Thyroid gland (tissue), 4 donors: ENCODE measurements at regions not wholly inside any gene's neighbourhood (a gene's known extent, or its start where the extent isn't known, plus 50 kb on each side); places are given as distances from the start of the nearest gene placed in this dataset.

Experiments used
- DNase-seq, 2 donors: peaks; one replicate each; pipeline ENCODE4 v3.0.0-alpha.2; 2019
- H3K27ac ChIP-seq, 3 donors: fragments of 200-600 bp; sonication (generic); 1 replicate in 2 of 3; 2 replicates in 1 of 3; pipeline ENCODE4 v1.5.1; 2016 to 2019; ENCODE audit warnings: mild to moderate bottlenecking in 1 of 3, moderate library complexity in 1 of 3
- H3K27me3 ChIP-seq: fragments of 200-600 bp; sonication (generic); one replicate; pipeline ENCODE4 v1.5.1; 2019
- H3K36me3 ChIP-seq, 2 donors: fragments of 200-600 bp; sonication (generic); one replicate each; pipeline ENCODE4 v1.5.1; 2016 to 2019
- H3K4me1 ChIP-seq, 2 donors: fragments of 200-600 bp; sonication (generic); one replicate each; pipeline ENCODE4 v1.5.1; 2017 to 2019
- H3K4me3 ChIP-seq, 3 donors: fragments of 200-600 bp; sonication (generic); replicated peaks in 1 of 3; 1 replicate in 2 of 3; 2 replicates in 1 of 3; pipeline ENCODE4 v1.5.1; 2016; ENCODE audit warnings: mild to moderate bottlenecking in 1 of 3
- H3K9me3 ChIP-seq: fragments of 200-600 bp; sonication (generic); one replicate; pipeline ENCODE4 v1.5.1; 2017
- POLR2A ChIP-seq, 2 donors: fragments of 450-650 bp; IDR thresholded peaks; one replicate each; pipeline ENCODE4 v1.6.1; 2017; ENCODE audit warnings: antibody characterized with exemption in 2 of 2, mild to moderate bottlenecking in 2 of 2, moderate library complexity in 1 of 2
- WGBS, 2 donors: methylation state at CpG; one replicate each; pipeline ENCODE4 v1.1.5; 2017; 5-methylcytosine and 5-hydroxymethylcytosine counted together
- intact Hi-C: fragments of 100-400 bp; cut with DNase I; formaldehyde crosslinking; loops from one replicate; pipeline ENCODE4 v1.15.1; 2023
- TF ChIP-seq, protein P1 (sequence below), 6 experiments: fragments of 200-600 bp in 3 of 6; fragments of 450-650 bp in 3 of 6; sonication (generic) in 3 of 6; IDR thresholded peaks; one replicate each; pipeline ENCODE4 v1.5.1; 2016 to 2019; ENCODE audit warnings: antibody characterized with exemption in 6 of 6, mild to moderate bottlenecking in 2 of 6, inconsistent platforms in 1 of 6, moderate library complexity in 1 of 6

DNA sequence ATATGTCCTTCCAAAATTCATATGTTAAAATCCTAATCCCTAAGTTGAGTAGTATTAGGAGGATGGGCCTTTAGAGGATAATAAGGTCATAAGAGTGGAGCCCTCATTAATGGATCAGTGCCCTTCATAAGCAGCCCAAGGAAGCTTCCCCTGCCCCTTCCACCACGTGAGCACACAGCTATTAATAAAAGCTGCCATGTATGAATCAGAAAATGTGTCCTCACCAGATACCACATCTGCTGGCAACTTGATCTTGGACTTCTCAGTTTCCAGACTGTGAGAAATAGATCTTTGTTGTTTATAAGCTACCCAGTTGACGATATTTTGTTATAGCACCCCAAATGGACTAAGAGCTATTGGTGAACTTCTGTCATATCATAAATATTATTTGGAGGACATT is 207.7 kb upstream of the HDDC2 start:
- no peak for DNase-seq
- intact Hi-C loops: no loop called here
- Histone ChIP-seq H3K4me3 (no peak overlapping the region), H3K36me3 (no peaks in the 10 kb centered on the region), H3K27me3 (no peaks in the 10 kb centered on the region), H3K27ac (no peak overlapping the region), H3K4me1 (peaks cover 3 to 7% of the 10 kb centered on the region in 2 donors), H3K9me3 (no peaks in the 10 kb centered on the region)
- TF ChIP-seq, protein P1, sequence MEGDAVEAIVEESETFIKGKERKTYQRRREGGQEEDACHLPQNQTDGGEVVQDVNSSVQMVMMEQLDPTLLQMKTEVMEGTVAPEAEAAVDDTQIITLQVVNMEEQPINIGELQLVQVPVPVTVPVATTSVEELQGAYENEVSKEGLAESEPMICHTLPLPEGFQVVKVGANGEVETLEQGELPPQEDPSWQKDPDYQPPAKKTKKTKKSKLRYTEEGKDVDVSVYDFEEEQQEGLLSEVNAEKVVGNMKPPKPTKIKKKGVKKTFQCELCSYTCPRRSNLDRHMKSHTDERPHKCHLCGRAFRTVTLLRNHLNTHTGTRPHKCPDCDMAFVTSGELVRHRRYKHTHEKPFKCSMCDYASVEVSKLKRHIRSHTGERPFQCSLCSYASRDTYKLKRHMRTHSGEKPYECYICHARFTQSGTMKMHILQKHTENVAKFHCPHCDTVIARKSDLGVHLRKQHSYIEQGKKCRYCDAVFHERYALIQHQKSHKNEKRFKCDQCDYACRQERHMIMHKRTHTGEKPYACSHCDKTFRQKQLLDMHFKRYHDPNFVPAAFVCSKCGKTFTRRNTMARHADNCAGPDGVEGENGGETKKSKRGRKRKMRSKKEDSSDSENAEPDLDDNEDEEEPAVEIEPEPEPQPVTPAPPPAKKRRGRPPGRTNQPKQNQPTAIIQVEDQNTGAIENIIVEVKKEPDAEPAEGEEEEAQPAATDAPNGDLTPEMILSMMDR (IDR thresholded peaks at IDR 0.05): no peak
- TF ChIP-seq POLR2A (IDR thresholded peaks at IDR 0.05): no peak
- WGBS, 2 donors: 91 to 94% methylated on average over 2 of the region's 2 CpGs

DNA sequence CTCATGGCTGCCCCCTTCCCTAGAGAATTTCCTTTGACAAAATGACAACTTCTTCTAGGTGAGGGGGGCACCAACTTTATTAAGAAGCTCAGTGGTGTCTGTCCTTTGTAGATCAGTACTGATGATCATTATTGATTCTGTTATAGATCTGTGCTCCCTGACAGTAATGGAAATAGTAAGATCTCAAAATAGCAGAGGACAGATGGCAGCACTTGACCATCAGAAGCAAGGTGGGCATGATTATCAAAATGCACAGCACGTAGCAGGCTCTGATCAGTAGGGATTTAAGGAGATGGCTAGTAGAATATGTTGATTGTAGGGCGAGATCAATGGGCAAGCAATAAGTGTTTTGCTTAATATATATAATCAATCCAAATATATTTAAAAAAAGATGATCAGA is 208.6 kb upstream of the HDDC2 start:
- DNase-seq: no peak
- H3K9me3 ChIP-seq: no peaks in the 10 kb centered on the region
- TF ChIP-seq, protein P1 (IDR thresholded peaks at IDR 0.05): no peak
- H3K27ac ChIP-seq: no peak overlapping the region
- 97 to 99% methylated on average over 2 of the region's 2 CpGs for WGBS, 2 donors
- H3K36me3 ChIP-seq: no peaks in the 10 kb centered on the region
- H3K4me3 ChIP-seq: no peak overlapping the region
- peaks cover 3 to 7% of the 10 kb centered on the region in 2 donors for H3K4me1 ChIP-seq
- no peaks in the 10 kb centered on the region for H3K27me3 ChIP-seq
- intact Hi-C loops: no loop called here

DNA sequence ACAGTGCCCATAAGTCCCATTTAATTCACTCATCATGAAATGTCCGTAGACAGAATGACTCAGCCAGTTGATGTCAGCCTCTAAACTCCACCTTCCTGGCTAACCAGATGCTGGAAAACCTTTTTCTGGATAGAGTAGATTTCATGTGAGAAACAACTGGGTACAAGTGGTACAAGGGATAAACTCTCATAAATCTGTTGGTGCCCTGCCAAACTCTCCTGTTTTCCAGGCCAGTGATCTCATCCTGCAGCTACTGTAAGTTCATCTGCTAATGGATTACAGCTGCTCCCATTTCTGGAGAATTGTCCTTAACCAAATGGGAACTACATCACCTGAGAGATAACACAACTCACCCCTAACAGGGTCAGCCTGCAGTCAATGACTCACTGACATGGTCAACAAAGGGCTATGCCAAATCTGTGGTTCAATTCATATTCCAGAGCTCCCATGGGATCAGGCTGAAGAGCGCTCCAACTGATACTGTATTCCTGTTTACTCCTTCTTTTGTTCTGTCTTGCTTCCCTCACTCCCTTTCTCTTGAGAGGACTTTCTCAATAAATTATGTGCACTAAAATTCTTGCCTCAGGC is 210.1 kb upstream of the HDDC2 start:
- 72 to 85% methylated on average over 2 of the region's 2 CpGs for WGBS, 2 donors
- peaks cover 3 to 7% of the 10 kb centered on the region in 2 donors for H3K4me1 ChIP-seq
- H3K27ac ChIP-seq: no peak overlapping the region
- no peak for DNase-seq
- H3K9me3 ChIP-seq: no peaks in the 10 kb centered on the region
- no peaks in the 10 kb centered on the region for H3K36me3 ChIP-seq
- no peak for TF ChIP-seq POLR2A (IDR thresholded peaks at IDR 0.05)
- TF ChIP-seq, protein P1 (IDR thresholded peaks at IDR 0.05): no peak
- intact Hi-C loops: no loop called here
- no peaks in the 10 kb centered on the region for H3K27me3 ChIP-seq
- H3K4me3 ChIP-seq: no peak overlapping the region

DNA sequence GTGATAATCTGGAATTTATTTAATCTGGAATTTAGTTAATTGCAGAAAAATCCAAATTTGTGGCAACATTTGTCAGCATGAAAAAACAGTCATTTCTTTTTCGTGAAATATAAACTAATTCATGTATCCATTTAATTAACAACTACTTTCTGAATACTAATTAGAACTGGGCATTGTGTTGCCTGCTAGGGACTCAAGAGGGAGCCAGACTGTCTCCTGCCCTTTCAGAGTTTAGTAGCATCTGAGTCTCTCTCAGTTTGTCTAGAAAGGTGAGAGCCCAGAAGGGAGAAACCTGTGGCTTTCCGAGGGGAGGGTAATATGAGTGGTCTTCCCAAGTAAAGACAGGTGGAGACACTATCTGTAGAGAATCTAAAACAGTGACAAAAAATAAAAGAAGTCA is 210.9 kb upstream of the HDDC2 start:
- WGBS, 2 donors: 84 to 92% methylated on average over 2 of the region's 2 CpGs
- intact Hi-C loops: no loop called here

DNA sequence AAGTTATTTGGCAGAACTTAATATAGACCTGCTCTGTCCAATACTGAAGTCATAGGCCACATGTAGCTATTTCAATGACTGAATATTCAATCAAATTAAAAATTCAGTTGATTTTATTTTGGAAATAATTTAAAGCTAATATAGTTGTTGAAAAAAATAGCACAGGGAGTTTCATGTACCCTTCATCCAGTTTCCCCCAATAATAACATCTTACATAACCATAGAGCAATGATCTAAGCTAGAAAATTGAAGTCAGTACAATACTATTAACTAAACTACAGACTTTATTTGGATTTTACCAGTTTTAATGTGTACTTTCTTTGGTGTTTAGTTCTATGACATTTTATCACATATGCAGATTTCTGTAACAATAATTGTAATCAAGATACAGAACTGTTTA is 212.2 kb upstream of the HDDC2 start:
- H3K27me3 ChIP-seq: no peaks in the 10 kb centered on the region
- H3K9me3 ChIP-seq: no peaks in the 10 kb centered on the region
- intact Hi-C loops: no loop called here
- no peak overlapping the region for H3K27ac ChIP-seq
- H3K4me1 ChIP-seq: no peaks in the 10 kb centered on the region
- no peak for DNase-seq
- no peak overlapping the region for H3K4me3 ChIP-seq
- TF ChIP-seq POLR2A (IDR thresholded peaks at IDR 0.05): no peak
- TF ChIP-seq, protein P1 (IDR thresholded peaks at IDR 0.05): no peak
- no peaks in the 10 kb centered on the region for H3K36me3 ChIP-seq

More for the DNA sequence above, 210.9 kb upstream of the HDDC2 start:
- no peaks in the 10 kb centered on the region for H3K27me3 ChIP-seq
- H3K36me3 ChIP-seq: no peaks in the 10 kb centered on the region
- no peak for DNase-seq
- H3K4me1 ChIP-seq: peaks cover 3 to 6% of the 10 kb centered on the region in 2 donors
- TF ChIP-seq POLR2A (IDR thresholded peaks at IDR 0.05): no peak
- TF ChIP-seq, protein P1 (IDR thresholded peaks at IDR 0.05): no peak
- H3K27ac ChIP-seq: no peak overlapping the region
- no peaks in the 10 kb centered on the region for H3K9me3 ChIP-seq
- H3K4me3 ChIP-seq: no peak overlapping the region
